Testis (tissue), 2 donors: ENCODE measurements at regions not wholly inside any gene's neighbourhood (a gene's known extent, or its start where the extent isn't known, plus 50 kb on each side); places are given as distances from the start of the nearest gene placed in this dataset.

Source experiments
- CTCF ChIP-seq, 3 experiments: fragments of 450-650 bp in 2 of 3; fragments of 200-600 bp in 1 of 3; sonication (generic) in 1 of 3; IDR thresholded peaks; one replicate each; pipeline ENCODE4 v1.5.1; 2016 to 2019; ENCODE audit warnings: antibody characterized with exemption in 3 of 3, mild to moderate bottlenecking in 2 of 3, moderate library complexity in 1 of 3
- POLR2A ChIP-seq: fragments of 450-650 bp; IDR thresholded peaks from one replicate; pipeline ENCODE4 v1.6.1; 2017; ENCODE audit warnings: antibody characterized with exemption, mild to moderate bottlenecking, moderate library complexity

DNA sequence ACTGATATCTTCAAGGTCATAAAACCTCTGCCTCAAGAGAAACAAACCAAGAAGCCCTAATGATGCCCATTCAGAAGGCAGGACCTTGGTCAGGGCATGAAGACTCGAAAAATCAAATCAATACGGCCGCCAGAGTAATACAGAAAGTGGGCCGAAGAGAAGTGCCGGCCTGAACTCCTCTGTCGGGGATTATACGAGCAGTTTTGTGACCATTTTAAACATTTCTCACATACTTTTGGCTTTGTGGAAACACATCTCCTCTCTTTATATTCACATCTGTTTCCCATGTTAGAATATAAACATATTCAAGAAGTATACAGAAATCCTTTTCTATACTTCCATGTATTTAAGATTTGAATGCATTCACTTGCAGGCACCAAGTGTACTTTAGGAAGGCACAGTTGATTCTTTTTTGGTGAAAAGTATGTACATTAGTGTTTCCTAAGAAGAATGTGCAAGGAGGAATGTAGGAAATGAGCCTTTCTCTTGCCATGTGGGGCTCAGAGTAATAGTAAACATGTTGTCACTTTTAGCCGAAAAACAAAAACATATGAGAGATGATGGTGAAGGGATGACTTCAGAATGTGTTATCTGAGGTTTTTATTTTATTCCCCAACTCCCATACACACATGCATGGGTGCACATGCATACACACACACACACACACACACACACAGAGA, 707.9 kb upstream of the ID2 start:
- TF ChIP-seq CTCF (IDR thresholded peaks at IDR 0.05) (no peak), POLR2A (no peak)
